Superior temporal gyrus (tissue), 1 donor: ENCODE measurements at regions not wholly inside any gene's neighbourhood (a gene's known extent, or its start where the extent isn't known, plus 50 kb on each side); places are given as distances from the start of the nearest gene placed in this dataset.
A peak's percentile ranks its signal among the peaks of the same experiment; 100 is the strongest.
"Not testable (repeated sequence)": the region's sequence is repeated elsewhere in the genome, so short reads cannot be mapped to it uniquely, and the experiment has no call there.

Experiments used
- DNase-seq: peaks from one replicate; pipeline ENCODE4 v3.0.0-alpha.2; 2016; ENCODE audit errors: extremely low spot score

- DNase-seq: no peak
These were observed 111.4 kb downstream of the SPP2 start for GRCh38 chr2:234161932-234162331.

- no peak for DNase-seq
These were observed 108.3 kb downstream of the SPP2 start for GRCh38 chr2:234158812-234159211.

- DNase-seq: no peak
These were observed 107.5 kb downstream of the SPP2 start for GRCh38 chr2:234157817-234158588.

- no peak for DNase-seq
These were observed 105.8 kb downstream of the SPP2 start for GRCh38 chr2:234156326-234156725.

GRCh38 chr2:234152835-234153234 is 102.3 kb downstream of the SPP2 start:
- DNase-seq: not testable (repeated sequence)

GRCh38 chr2:234147335-234147861 is 96.9 kb downstream of the SPP2 start:
- no peak for DNase-seq

GRCh38 chr2:234146087-234146826 is 95.8 kb downstream of the SPP2 start:
- DNase-seq: no peak

GRCh38 chr2:234145511-234145910 is 95.0 kb downstream of the SPP2 start:
- DNase-seq: no peak

GRCh38 chr2:234145057-234145456 is 94.6 kb downstream of the SPP2 start:
- DNase-seq: no peak

- no peak for DNase-seq
These were observed 93.4 kb downstream of the SPP2 start for GRCh38 chr2:234143896-234144295.

GRCh38 chr2:234142530-234142929 is 92.0 kb downstream of the SPP2 start:
- no peak for DNase-seq

GRCh38 chr2:234139755-234140154 is 89.3 kb downstream of the SPP2 start:
- no peak for DNase-seq

- DNase-seq: no peak
These were observed 88.3 kb downstream of the SPP2 start for GRCh38 chr2:234138836-234139235.

- DNase-seq: no peak
These were observed 87.0 kb downstream of the SPP2 start for GRCh38 chr2:234137400-234138014.

- DNase-seq: no peak
These were observed 86.0 kb downstream of the SPP2 start for GRCh38 chr2:234136461-234136860.

- DNase-seq: peak; percentile 84
These were observed 85.3 kb downstream of the SPP2 start for GRCh38 chr2:234135750-234136221.

- no peak for DNase-seq
These were observed 84.0 kb downstream of the SPP2 start for GRCh38 chr2:234134496-234134895.

- no peak for DNase-seq
These were observed 82.5 kb downstream of the SPP2 start for GRCh38 chr2:234133004-234133403.

GRCh38 chr2:234130777-234131181 is 80.3 kb downstream of the SPP2 start:
- DNase-seq: peak; percentile 30

GRCh38 chr2:234128606-234129005 is 78.1 kb downstream of the SPP2 start:
- DNase-seq: no peak
